ENCODE measurements at regions not wholly inside any gene's neighbourhood (a gene's known extent, or its start where the extent isn't known, plus 50 kb on each side); places are given as distances from the start of the nearest gene placed in this dataset.
A peak's percentile ranks its signal among the peaks of the same experiment; 100 is the strongest.

GRCh38 chr6:2510316-2510715 lies 240.4 kb downstream of the MYLK4 start:
- no peak for TF ChIP-seq CTCF (IDR thresholded peaks at IDR 0.05; ENCODE audit: low read depth, low read length)
- no peak for DNase-seq (ENCODE audit: extremely low read depth, low read depth)

- no peak for DNase-seq (ENCODE audit: extremely low read depth, low read depth)
Observed at GRCh38 chr6:2509711-2510110, 241.0 kb downstream of the MYLK4 start.

GRCh38 chr6:2508071-2508470 lies 242.7 kb downstream of the MYLK4 start:
- no peak for DNase-seq (ENCODE audit: extremely low read depth, low read depth)
- TF ChIP-seq CTCF (IDR thresholded peaks at IDR 0.05; ENCODE audit: low read depth, low read length), result no peak

More at GRCh38 chr6:2509711-2510110, 241.0 kb downstream of the MYLK4 start:
- no peak for TF ChIP-seq CTCF (IDR thresholded peaks at IDR 0.05; ENCODE audit: low read depth, low read length)

- no peak for DNase-seq (ENCODE audit: extremely low read depth, low read depth)
- no peak for TF ChIP-seq CTCF (IDR thresholded peaks at IDR 0.05; ENCODE audit: low read depth, low read length)
Observed at GRCh38 chr6:2507521-2508037, 243.1 kb downstream of the MYLK4 start.

- no peak for TF ChIP-seq CTCF (IDR thresholded peaks at IDR 0.05; ENCODE audit: low read depth, low read length)
Observed at GRCh38 chr6:2507016-2507415, 243.7 kb downstream of the MYLK4 start.

GRCh38 chr6:2505624-2506023 lies 245.1 kb downstream of the MYLK4 start:
- no peak for DNase-seq (ENCODE audit: extremely low read depth, low read depth)
- TF ChIP-seq CTCF (IDR thresholded peaks at IDR 0.05; ENCODE audit: low read depth, low read length), result peak; percentile 10

More at GRCh38 chr6:2507016-2507415, 243.7 kb downstream of the MYLK4 start:
- no peak for DNase-seq (ENCODE audit: extremely low read depth, low read depth)

- no peak for DNase-seq (ENCODE audit: extremely low read depth, low read depth)
- TF ChIP-seq CTCF (IDR thresholded peaks at IDR 0.05; ENCODE audit: low read depth, low read length), result no peak
Observed at GRCh38 chr6:2504495-2505064, 246.1 kb downstream of the MYLK4 start.

Data from AG09319 (cell line).